ENCODE measurements at regions not wholly inside any gene's neighbourhood (a gene's known extent, or its start where the extent isn't known, plus 50 kb on each side); places are given as distances from the start of the nearest gene placed in this dataset.

GRCh38 chr12:102728506-102729242 is 188.4 kb downstream of the PAH start:
- Histone ChIP-seq H3K27me3 (ENCODE audit: control insufficient read depth in 3 of 3, insufficient read depth in 3 of 3, low read length in 2 of 3) (peaks cover 0 to 3% (median 0%) of the 10 kb centered on the region in 3 donors), H3K27ac (ENCODE audit: low read depth in 1 of 2, low read length in 1 of 2) (no peak overlapping the region), H3K9ac (ENCODE audit: insufficient read depth in 1 of 2, low read length in 2 of 2) (no peak overlapping the region), H3K4me3 (no peak overlapping the region), H3K36me3 (ENCODE audit: control insufficient read depth in 4 of 4, insufficient read depth in 4 of 4, low read length in 4 of 4) (no peaks in the 10 kb centered on the region), H3K4me1 (ENCODE audit: control insufficient read depth in 5 of 5, insufficient read depth in 5 of 5, low read length in 5 of 5) (no peaks in the 10 kb centered on the region), H3K9me3 (ENCODE audit: control insufficient read depth in 4 of 4, insufficient read depth in 3 of 4, low read length in 3 of 4) (no peaks in the 10 kb centered on the region)
- 74 to 76% methylated on average over 5 of the region's 5 CpGs for WGBS, 2 donors
- TF ChIP-seq CTCF (IDR thresholded peaks at IDR 0.05; ENCODE audit: control extremely low read depth, extremely low read depth), result no peak
- ATAC-seq (ENCODE audit: insufficient read depth, low FRiP score) (no peak), DNase-seq (no peak)

- no peak for TF ChIP-seq CTCF (IDR thresholded peaks at IDR 0.05; ENCODE audit: control extremely low read depth, extremely low read depth)
- no peak overlapping the region for H3K4me3 ChIP-seq
- H3K36me3 ChIP-seq (ENCODE audit: control insufficient read depth in 4 of 4, insufficient read depth in 4 of 4, low read length in 4 of 4), result no peaks in the 10 kb centered on the region
- H3K27ac ChIP-seq (ENCODE audit: low read depth in 1 of 2, low read length in 1 of 2), result no peak overlapping the region
- peaks cover 0 to 3% (median 0%) of the 10 kb centered on the region in 3 donors for H3K27me3 ChIP-seq (ENCODE audit: control insufficient read depth in 3 of 3, insufficient read depth in 3 of 3, low read length in 2 of 3)
- ATAC-seq (ENCODE audit: insufficient read depth, low FRiP score) (no peak), DNase-seq (no peak)
- no peak overlapping the region for H3K9ac ChIP-seq (ENCODE audit: insufficient read depth in 1 of 2, low read length in 2 of 2)
- H3K9me3 ChIP-seq (ENCODE audit: control insufficient read depth in 4 of 4, insufficient read depth in 3 of 4, low read length in 3 of 4), result no peaks in the 10 kb centered on the region
- no peaks in the 10 kb centered on the region for H3K4me1 ChIP-seq (ENCODE audit: control insufficient read depth in 5 of 5, insufficient read depth in 5 of 5, low read length in 5 of 5)
- WGBS, 2 donors, result 84 to 87% methylated on average over 4 of the region's 4 CpGs
These were observed 190.4 kb downstream of the PAH start for GRCh38 chr12:102726686-102727085.

- WGBS, 2 donors, result 79 to 91% methylated on average over 2 of the region's 2 CpGs
- no peak overlapping the region for H3K27ac ChIP-seq (ENCODE audit: low read depth in 1 of 2, low read length in 1 of 2)
- H3K9me3 ChIP-seq (ENCODE audit: control insufficient read depth in 4 of 4, insufficient read depth in 3 of 4, low read length in 3 of 4), result no peaks in the 10 kb centered on the region
- DNase-seq (no peak), ATAC-seq (ENCODE audit: insufficient read depth, low FRiP score) (no peak)
- no peak overlapping the region for H3K9ac ChIP-seq (ENCODE audit: insufficient read depth in 1 of 2, low read length in 2 of 2)
- H3K4me3 ChIP-seq, result no peak overlapping the region
- H3K27me3 ChIP-seq (ENCODE audit: control insufficient read depth in 3 of 3, insufficient read depth in 3 of 3, low read length in 2 of 3), result no peaks in the 10 kb centered on the region
- no peaks in the 10 kb centered on the region for H3K36me3 ChIP-seq (ENCODE audit: control insufficient read depth in 4 of 4, insufficient read depth in 4 of 4, low read length in 4 of 4)
- H3K4me1 ChIP-seq (ENCODE audit: control insufficient read depth in 5 of 5, insufficient read depth in 5 of 5, low read length in 5 of 5), result no peaks in the 10 kb centered on the region
- TF ChIP-seq CTCF (IDR thresholded peaks at IDR 0.05; ENCODE audit: control extremely low read depth, extremely low read depth), result no peak
These were observed 194.9 kb downstream of the PAH start for GRCh38 chr12:102722147-102722546.

- no peak for ATAC-seq (ENCODE audit: insufficient read depth, low FRiP score)
- Histone ChIP-seq H3K4me1 (ENCODE audit: control insufficient read depth in 5 of 5, insufficient read depth in 5 of 5, low read length in 5 of 5) (no peaks in the 10 kb centered on the region), H3K36me3 (ENCODE audit: control insufficient read depth in 4 of 4, insufficient read depth in 4 of 4, low read length in 4 of 4) (no peaks in the 10 kb centered on the region), H3K9ac (ENCODE audit: insufficient read depth in 1 of 2, low read length in 2 of 2) (no peak overlapping the region), H3K9me3 (ENCODE audit: control insufficient read depth in 4 of 4, insufficient read depth in 3 of 4, low read length in 3 of 4) (peaks cover 0 to 2% (median 0%) of the 10 kb centered on the region in 4 donors), H3K27ac (ENCODE audit: low read depth in 1 of 2, low read length in 1 of 2) (no peak overlapping the region), H3K4me3 (no peak overlapping the region), H3K27me3 (ENCODE audit: control insufficient read depth in 3 of 3, insufficient read depth in 3 of 3, low read length in 2 of 3) (no peaks in the 10 kb centered on the region)
- DNase-seq, result no peak
- 79 to 91% methylated on average over 3 of the region's 3 CpGs for WGBS, 2 donors
- no peak for TF ChIP-seq CTCF (IDR thresholded peaks at IDR 0.05; ENCODE audit: control extremely low read depth, extremely low read depth)
These were observed 208.9 kb downstream of the PAH start for GRCh38 chr12:102708108-102708507.
